MCF 10A (cell line): ENCODE measurements at regions not wholly inside any gene's neighbourhood (a gene's known extent, or its start where the extent isn't known, plus 50 kb on each side); places are given as distances from the start of the nearest gene placed in this dataset.

Experiments
- BruUV-seq: library from RNA; stranded (reverse); fragments of 400-500 nt; replicated peaks from 2 replicates; lab custom pipeline; 2021; lab: Mats Ljungman, UMichigan
- CTCF ChIA-PET: fragments of 300-600 bp; sonication (Branson Sonifier 250); formaldehyde crosslinking; extraction: SDS; loops from one replicate; lab custom pipeline; 2021; ENCODE audit warnings: antibody characterized with exemption, inconsistent platforms; lab: Yijun Ruan, JAX
- POLR2A ChIA-PET: fragments of 300-600, 350-650 bp; sonication (Branson Sonifier 250); formaldehyde crosslinking; extraction: SDS; loops from one replicate; lab custom pipeline; 2020; ENCODE audit warnings: antibody characterized with exemption, inconsistent platforms; lab: Yijun Ruan, JAX
- DNase-seq: peaks from one replicate; pipeline ENCODE4 v3.0.0-alpha.2; 2018; ENCODE audit not compliant: unreplicated experiment
- H3K27ac Mint-ChIP-seq: one replicate; pipeline ENCODE4 v1.8.0; 2022; ENCODE audit warnings: mild to moderate bottlenecking, low read depth, mixed read lengths; ENCODE audit not compliant: unreplicated experiment
- H3K27me3 Mint-ChIP-seq: one replicate; pipeline ENCODE4 v1.8.0; 2022; ENCODE audit warnings: mixed read lengths; ENCODE audit not compliant: insufficient read depth, unreplicated experiment
- H3K36me3 Mint-ChIP-seq: one replicate; pipeline ENCODE4 v1.8.0; 2022; ENCODE audit warnings: mild to moderate bottlenecking, moderate library complexity, mixed read lengths; ENCODE audit not compliant: insufficient read depth, unreplicated experiment
- H3K4me1 Mint-ChIP-seq: one replicate; pipeline ENCODE4 v1.8.0; 2022; ENCODE audit warnings: mixed read lengths; ENCODE audit not compliant: insufficient read depth, unreplicated experiment
- H3K4me3 Mint-ChIP-seq: one replicate; pipeline ENCODE4 v1.8.0; 2022; ENCODE audit warnings: mild to moderate bottlenecking, moderate library complexity, mixed read lengths; ENCODE audit not compliant: unreplicated experiment
- H3K9me3 Mint-ChIP-seq: one replicate; pipeline ENCODE4 v1.8.0; 2022; ENCODE audit warnings: mixed read lengths; ENCODE audit not compliant: unreplicated experiment
- intact Hi-C: fragments of 100-400 bp; cut with micrococcal nuclease; formaldehyde crosslinking; loops from 2 replicates; pipeline ENCODE4 v1.14.1; 2022
- TF ChIP-seq, protein P1 (sequence below): fragments of 200-600 bp; IDR thresholded peaks from one replicate; pipeline ENCODE4 v1.8.0; 2022; ENCODE audit warnings: antibody characterized with exemption, mild to moderate bottlenecking; ENCODE audit not compliant: unreplicated experiment

DNA sequence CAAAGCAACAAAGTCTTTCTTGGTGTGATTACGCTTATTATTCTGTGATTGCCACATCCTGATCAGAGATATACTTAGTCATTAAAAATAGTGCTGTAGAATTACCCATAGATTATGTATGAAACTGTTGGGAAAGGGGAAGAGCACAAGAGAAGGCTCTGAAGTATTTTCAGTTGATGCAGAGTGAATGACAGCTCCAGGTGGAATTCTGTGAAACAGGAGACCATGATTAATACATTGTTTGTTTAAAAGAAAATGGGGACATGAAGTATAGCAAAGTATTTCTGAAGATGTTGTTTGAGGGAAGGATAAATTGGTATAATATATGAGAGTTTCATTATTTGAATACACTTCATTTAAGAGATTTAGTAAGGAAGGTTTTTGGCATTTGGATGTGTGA, 307.6 kb upstream of the CDH20 start:
- no peaks in the 10 kb centered on the region for H3K27me3 Mint-ChIP-seq
- no peak overlapping the region for H3K4me3 Mint-ChIP-seq
- no TSS peak for BruUV-seq
- H3K36me3 Mint-ChIP-seq, result peaks cover 6% of the 10 kb centered on the region
- ChIA-PET POLR2A (interaction anchor here (0.5 kb wide), 1 partner anchor 225 kb away, joined by 4 read pairs; no protein-coding TSS in a partner anchor), CTCF (no interaction called here)
- TF ChIP-seq, protein P1, sequence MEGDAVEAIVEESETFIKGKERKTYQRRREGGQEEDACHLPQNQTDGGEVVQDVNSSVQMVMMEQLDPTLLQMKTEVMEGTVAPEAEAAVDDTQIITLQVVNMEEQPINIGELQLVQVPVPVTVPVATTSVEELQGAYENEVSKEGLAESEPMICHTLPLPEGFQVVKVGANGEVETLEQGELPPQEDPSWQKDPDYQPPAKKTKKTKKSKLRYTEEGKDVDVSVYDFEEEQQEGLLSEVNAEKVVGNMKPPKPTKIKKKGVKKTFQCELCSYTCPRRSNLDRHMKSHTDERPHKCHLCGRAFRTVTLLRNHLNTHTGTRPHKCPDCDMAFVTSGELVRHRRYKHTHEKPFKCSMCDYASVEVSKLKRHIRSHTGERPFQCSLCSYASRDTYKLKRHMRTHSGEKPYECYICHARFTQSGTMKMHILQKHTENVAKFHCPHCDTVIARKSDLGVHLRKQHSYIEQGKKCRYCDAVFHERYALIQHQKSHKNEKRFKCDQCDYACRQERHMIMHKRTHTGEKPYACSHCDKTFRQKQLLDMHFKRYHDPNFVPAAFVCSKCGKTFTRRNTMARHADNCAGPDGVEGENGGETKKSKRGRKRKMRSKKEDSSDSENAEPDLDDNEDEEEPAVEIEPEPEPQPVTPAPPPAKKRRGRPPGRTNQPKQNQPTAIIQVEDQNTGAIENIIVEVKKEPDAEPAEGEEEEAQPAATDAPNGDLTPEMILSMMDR, result no peak
- no peaks in the 10 kb centered on the region for H3K4me1 Mint-ChIP-seq
- no peak for DNase-seq
- no peak overlapping the region for H3K27ac Mint-ChIP-seq
- intact Hi-C loops, result no loop called here
- no peaks in the 10 kb centered on the region for H3K9me3 Mint-ChIP-seq

- peaks cover 6% of the 10 kb centered on the region for H3K36me3 Mint-ChIP-seq
- no peak for DNase-seq
- POLR2A ChIA-PET, result no interaction called here
- intact Hi-C loops, result no loop called here
- H3K4me1 Mint-ChIP-seq, result no peaks in the 10 kb centered on the region
- H3K4me3 Mint-ChIP-seq, result no peak overlapping the region
- BruUV-seq, result no TSS peak
- CTCF ChIA-PET, result no interaction called here
- H3K27ac Mint-ChIP-seq, result no peak overlapping the region
- H3K27me3 Mint-ChIP-seq, result no peaks in the 10 kb centered on the region
- TF ChIP-seq, protein P1, result no peak
- H3K9me3 Mint-ChIP-seq, result no peaks in the 10 kb centered on the region
These were observed 301.6 kb upstream of the CDH20 start for GRCh38 chr18:61031626-61032025.

- ChIA-PET POLR2A (no interaction called here), CTCF (no interaction called here)
- Mint-ChIP-seq H3K4me1 (no peaks in the 10 kb centered on the region), H3K4me3 (no peak overlapping the region), H3K27me3 (no peaks in the 10 kb centered on the region), H3K36me3 (no peaks in the 10 kb centered on the region), H3K9me3 (no peaks in the 10 kb centered on the region), H3K27ac (no peak overlapping the region)
- no TSS peak for BruUV-seq
- intact Hi-C loops, result no loop called here
- TF ChIP-seq, protein P1, result no peak
- DNase-seq, result no peak
These were observed 298.6 kb upstream of the CDH20 start for GRCh38 chr18:61034580-61034979.

DNA sequence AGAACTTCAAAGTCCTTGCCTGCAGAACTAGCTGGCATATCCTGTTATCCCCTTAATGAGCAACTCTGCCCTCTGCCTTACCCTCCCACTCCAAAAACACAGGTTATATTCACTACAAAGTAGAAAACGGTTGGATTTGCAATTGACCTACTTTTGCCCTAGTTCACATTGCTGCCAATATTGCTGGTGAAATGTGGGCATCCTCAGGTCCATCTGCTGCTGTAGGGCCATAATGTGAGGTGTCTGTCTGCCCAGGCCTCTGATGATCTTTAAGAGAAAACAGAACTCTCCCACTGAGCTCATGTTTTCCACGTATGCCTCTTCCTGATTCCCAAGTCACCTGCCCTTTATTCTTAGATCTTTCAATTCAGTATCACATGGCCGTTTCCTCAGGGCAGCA, 294.0 kb upstream of the CDH20 start:
- Mint-ChIP-seq H3K4me1 (no peaks in the 10 kb centered on the region), H3K27me3 (no peaks in the 10 kb centered on the region), H3K4me3 (no peak overlapping the region), H3K36me3 (no peaks in the 10 kb centered on the region), H3K9me3 (no peaks in the 10 kb centered on the region), H3K27ac (no peak overlapping the region)
- intact Hi-C loops, result no loop called here
- no peak for DNase-seq
- no TSS peak for BruUV-seq
- ChIA-PET CTCF (interaction anchor here (0.7 kb wide), 1 partner anchor 145 kb away, joined by 3 read pairs; no protein-coding TSS in a partner anchor), POLR2A (interaction anchor here (0.7 to 1.2 kb wide), 2 partner anchors 144 to 291 kb away, joined by 3 read pairs; no protein-coding TSS in a partner anchor)
- TF ChIP-seq, protein P1, result no peak
